Tibial nerve (tissue), 4 donors: ENCODE measurements at regions not wholly inside any gene's neighbourhood (a gene's known extent, or its start where the extent isn't known, plus 50 kb on each side); places are given as distances from the start of the nearest gene placed in this dataset.

Source experiments
- CTCF ChIP-seq, 5 experiments: fragments of 200-600 bp in 3 of 5; fragments of 450-650 bp in 2 of 5; sonication (generic) in 3 of 5; IDR thresholded peaks; one replicate each; pipeline ENCODE4 v1.5.1; 2016 to 2019; ENCODE audit warnings: antibody characterized with exemption in 5 of 5, mild to moderate bottlenecking in 3 of 5, moderate library complexity in 2 of 5
- EP300 ChIP-seq, 2 donors: sonication (generic); formaldehyde crosslinking; IDR thresholded peaks; one replicate each; pipeline ENCODE4 v1.6.1; 2017; ENCODE audit warnings: antibody characterized with exemption in 2 of 2, mild to moderate bottlenecking in 1 of 2
- POLR2A ChIP-seq, 2 donors: fragments of 450-650 bp; IDR thresholded peaks; one replicate each; pipeline ENCODE4 v1.6.1; 2017; ENCODE audit warnings: antibody characterized with exemption in 2 of 2, mild to moderate bottlenecking in 2 of 2, moderate library complexity in 2 of 2

- TF ChIP-seq EP300 (IDR thresholded peaks at IDR 0.05) (peak in 1 of 2 donors; percentile 16), CTCF (IDR thresholded peaks at IDR 0.05) (no peak), POLR2A (IDR thresholded peaks at IDR 0.05) (no peak)
Observed at GRCh38 chr7:81367326-81367931, 402.4 kb downstream of the HGF start.
